ENCODE measurements at regions not wholly inside any gene's neighbourhood (a gene's known extent, or its start where the extent isn't known, plus 50 kb on each side); places are given as distances from the start of the nearest gene placed in this dataset.

DNA sequence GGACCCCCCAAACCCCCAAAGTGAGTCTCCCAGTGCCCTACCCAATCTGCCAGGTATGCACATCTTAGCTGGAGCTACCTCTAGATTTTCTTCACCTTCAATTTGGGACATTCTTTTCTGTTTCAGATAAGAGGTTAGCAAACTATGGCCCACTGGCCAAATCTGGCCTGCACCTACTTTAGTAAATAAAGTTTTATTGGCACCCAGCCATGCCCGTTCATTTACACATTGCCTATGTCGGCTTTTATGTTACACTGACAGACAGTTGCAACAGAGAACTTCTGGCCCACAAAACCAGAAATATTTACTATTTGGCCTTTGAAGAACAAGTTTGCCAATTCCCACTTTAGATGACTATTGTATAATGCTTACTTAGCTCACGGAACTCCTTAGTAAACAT, 55.9 kb upstream of the STX16 start:
- no peak overlapping the region for H3K4me3 ChIP-seq (ENCODE audit: low read depth, low read length, poor library complexity, severe bottlenecking)

DNA sequence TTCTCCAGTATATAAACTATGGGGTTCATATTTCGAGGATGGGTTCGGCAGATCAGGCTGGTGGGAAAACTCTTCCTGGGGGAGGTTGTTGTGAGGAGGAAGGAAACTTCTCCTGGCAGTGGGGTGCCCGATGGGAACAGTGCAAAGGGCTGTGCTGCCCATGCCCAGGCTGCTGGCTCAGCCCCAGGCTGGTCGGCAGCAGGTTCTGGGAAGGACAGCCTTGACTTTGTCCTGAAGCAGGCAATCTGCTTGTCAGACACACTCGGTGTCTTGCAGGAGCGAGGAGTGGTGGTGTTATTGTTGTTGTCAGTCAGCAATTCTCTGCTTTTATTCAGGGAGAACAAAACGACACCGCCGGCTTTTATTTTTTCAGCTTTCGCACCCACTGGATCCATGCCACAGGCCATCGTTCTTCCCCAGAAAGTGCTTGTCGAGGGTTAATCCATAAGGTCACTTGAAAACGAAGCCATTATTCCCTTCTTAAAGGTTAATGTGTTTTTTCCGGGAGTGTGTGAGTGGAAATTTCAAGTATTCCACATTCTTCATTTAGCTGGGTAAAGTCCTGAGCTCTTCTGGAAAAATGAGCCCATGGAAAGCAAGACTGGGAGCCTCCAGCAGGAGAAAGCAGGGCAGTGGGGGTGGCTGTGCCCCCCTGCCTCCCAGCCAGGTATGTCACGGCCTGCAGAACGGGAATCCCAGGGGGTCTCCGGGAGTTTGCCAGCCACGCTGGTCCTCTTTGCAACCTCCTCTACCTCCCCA, 57.0 kb upstream of the STX16 start:
- no peaks in the 10 kb centered on the region for H3K9me3 ChIP-seq (ENCODE audit: low read length)
- no TSS peak for BruUV-seq (replicated peaks)
- H3K4me2 ChIP-seq (ENCODE audit: low read length) = no peak overlapping the region
- H4K20me1 ChIP-seq (ENCODE audit: insufficient read depth, low read length) = no peaks in the 10 kb centered on the region
- no peaks in the 10 kb centered on the region for H3K79me2 ChIP-seq (ENCODE audit: insufficient read depth, low read depth, low read length)
- CTCF ChIA-PET (ENCODE audit: unreplicated experiment) = no interaction called here
- no peak overlapping the region for H2AFZ ChIP-seq (ENCODE audit: low read length)
- no peak for DNase-seq (ENCODE audit: low spot score)
- no peaks in the 10 kb centered on the region for H3K4me1 ChIP-seq (ENCODE audit: insufficient read depth, low read length, poor library complexity, severe bottlenecking)
- H3K9me2 ChIP-seq (ENCODE audit: insufficient read depth, low read length) = no peaks in the 10 kb centered on the region
- TF ChIP-seq EZH2phosphoT487 (IDR thresholded peaks at IDR 0.05; ENCODE audit: borderline replicate concordance, low read depth, low read length) = no peak
- TF ChIP-seq, protein P1, sequence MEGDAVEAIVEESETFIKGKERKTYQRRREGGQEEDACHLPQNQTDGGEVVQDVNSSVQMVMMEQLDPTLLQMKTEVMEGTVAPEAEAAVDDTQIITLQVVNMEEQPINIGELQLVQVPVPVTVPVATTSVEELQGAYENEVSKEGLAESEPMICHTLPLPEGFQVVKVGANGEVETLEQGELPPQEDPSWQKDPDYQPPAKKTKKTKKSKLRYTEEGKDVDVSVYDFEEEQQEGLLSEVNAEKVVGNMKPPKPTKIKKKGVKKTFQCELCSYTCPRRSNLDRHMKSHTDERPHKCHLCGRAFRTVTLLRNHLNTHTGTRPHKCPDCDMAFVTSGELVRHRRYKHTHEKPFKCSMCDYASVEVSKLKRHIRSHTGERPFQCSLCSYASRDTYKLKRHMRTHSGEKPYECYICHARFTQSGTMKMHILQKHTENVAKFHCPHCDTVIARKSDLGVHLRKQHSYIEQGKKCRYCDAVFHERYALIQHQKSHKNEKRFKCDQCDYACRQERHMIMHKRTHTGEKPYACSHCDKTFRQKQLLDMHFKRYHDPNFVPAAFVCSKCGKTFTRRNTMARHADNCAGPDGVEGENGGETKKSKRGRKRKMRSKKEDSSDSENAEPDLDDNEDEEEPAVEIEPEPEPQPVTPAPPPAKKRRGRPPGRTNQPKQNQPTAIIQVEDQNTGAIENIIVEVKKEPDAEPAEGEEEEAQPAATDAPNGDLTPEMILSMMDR (conservative IDR thresholded peaks at IDR 0.05; ENCODE audit: low read length) = no peak
- POLR2A ChIA-PET = no interaction called here
- H3K36me3 ChIP-seq (ENCODE audit: insufficient read depth, low read length) = no peaks in the 10 kb centered on the region
- no peak overlapping the region for H3K27ac ChIP-seq (ENCODE audit: low read depth, low read length, poor library complexity, severe bottlenecking)
- H3K4me3 ChIP-seq (ENCODE audit: low read depth, low read length, poor library complexity, severe bottlenecking) = no peak overlapping the region
- intact Hi-C loops (cut with micrococcal nuclease; ENCODE audit: unreplicated experiment) = no loop called here

More for the DNA sequence above, 55.9 kb upstream of the STX16 start:
- no peaks in the 10 kb centered on the region for H3K79me2 ChIP-seq (ENCODE audit: insufficient read depth, low read depth, low read length)
- DNase-seq (ENCODE audit: low spot score) = no peak
- TF ChIP-seq EZH2phosphoT487 (IDR thresholded peaks at IDR 0.05; ENCODE audit: borderline replicate concordance, low read depth, low read length) = no peak
- TF ChIP-seq, protein P1 (conservative IDR thresholded peaks at IDR 0.05; ENCODE audit: low read length) = no peak
- H3K9me3 ChIP-seq (ENCODE audit: low read length) = no peaks in the 10 kb centered on the region
- BruUV-seq (replicated peaks) = no TSS peak
- CTCF ChIA-PET (ENCODE audit: unreplicated experiment) = no interaction called here
- H2AFZ ChIP-seq (ENCODE audit: low read length) = no peak overlapping the region
- H3K36me3 ChIP-seq (ENCODE audit: insufficient read depth, low read length) = no peaks in the 10 kb centered on the region
- no peaks in the 10 kb centered on the region for H3K9me2 ChIP-seq (ENCODE audit: insufficient read depth, low read length)
- no peak overlapping the region for H3K27ac ChIP-seq (ENCODE audit: low read depth, low read length, poor library complexity, severe bottlenecking)
- H4K20me1 ChIP-seq (ENCODE audit: insufficient read depth, low read length) = no peaks in the 10 kb centered on the region
- intact Hi-C loops (cut with micrococcal nuclease; ENCODE audit: unreplicated experiment) = no loop called here
- no peaks in the 10 kb centered on the region for H3K4me1 ChIP-seq (ENCODE audit: insufficient read depth, low read length, poor library complexity, severe bottlenecking)
- POLR2A ChIA-PET = no interaction called here
- no peak overlapping the region for H3K4me2 ChIP-seq (ENCODE audit: low read length)

DNA sequence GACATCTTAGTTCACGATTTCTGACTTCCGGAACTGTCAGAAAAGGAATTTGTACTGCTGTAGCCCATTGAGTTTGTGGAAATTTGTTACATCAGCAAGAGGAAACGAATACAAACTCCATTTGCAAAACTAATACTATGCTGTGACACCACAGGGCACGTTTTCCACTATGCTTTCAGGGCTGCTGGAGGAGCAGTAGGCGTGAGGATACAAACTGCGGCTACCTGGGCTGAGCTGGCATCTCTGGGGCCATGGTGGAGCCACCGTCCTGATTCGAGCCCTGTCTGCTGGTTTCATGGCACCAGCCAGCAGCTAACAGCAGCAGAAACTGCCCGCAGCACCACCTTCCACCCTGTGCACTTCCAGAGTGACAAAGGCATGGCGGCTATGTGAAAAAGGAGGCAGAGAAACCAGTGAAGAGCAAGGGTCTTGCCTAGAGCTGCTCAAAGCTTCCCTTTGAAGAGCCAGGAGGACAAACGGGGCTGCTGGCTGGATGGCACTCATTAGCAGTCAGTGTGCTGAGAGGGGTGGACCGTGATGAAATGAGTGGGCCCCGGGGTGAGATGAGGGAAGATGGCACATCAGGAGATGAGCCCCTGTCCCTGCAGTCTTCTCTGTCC, 58.9 kb upstream of the STX16 start:
- H3K9me3 ChIP-seq (ENCODE audit: low read length) = no peaks in the 10 kb centered on the region
- no peaks in the 10 kb centered on the region for H4K20me1 ChIP-seq (ENCODE audit: insufficient read depth, low read length)
- intact Hi-C loops (cut with micrococcal nuclease; ENCODE audit: unreplicated experiment) = no loop called here
- no peak overlapping the region for H3K4me3 ChIP-seq (ENCODE audit: low read depth, low read length, poor library complexity, severe bottlenecking)
- DNase-seq (ENCODE audit: low spot score) = no peak
- no peaks in the 10 kb centered on the region for H3K4me1 ChIP-seq (ENCODE audit: insufficient read depth, low read length, poor library complexity, severe bottlenecking)
- no TSS peak for BruUV-seq (replicated peaks)
- H3K27ac ChIP-seq (ENCODE audit: low read depth, low read length, poor library complexity, severe bottlenecking) = no peak overlapping the region
- ChIA-PET CTCF (ENCODE audit: unreplicated experiment) (no interaction called here), POLR2A (no interaction called here)
- H3K9me2 ChIP-seq (ENCODE audit: insufficient read depth, low read length) = no peaks in the 10 kb centered on the region
- no peaks in the 10 kb centered on the region for H3K36me3 ChIP-seq (ENCODE audit: insufficient read depth, low read length)
- no peak overlapping the region for H3K4me2 ChIP-seq (ENCODE audit: low read length)
- H2AFZ ChIP-seq (ENCODE audit: low read length) = no peak overlapping the region
- no peak for TF ChIP-seq EZH2phosphoT487 (IDR thresholded peaks at IDR 0.05; ENCODE audit: borderline replicate concordance, low read depth, low read length)
- TF ChIP-seq, protein P1 (conservative IDR thresholded peaks at IDR 0.05; ENCODE audit: low read length) = no peak
- H3K79me2 ChIP-seq (ENCODE audit: insufficient read depth, low read depth, low read length) = no peaks in the 10 kb centered on the region
